Activated naive CD4-positive, alpha-beta T cell treated with anti-CD3 and anti-CD28 coated beads, Interleukin-2, amount 10 ng/mL, durations not matched to agents 7 days and 5 days (primary cell): ENCODE measurements at regions not wholly inside any gene's neighbourhood (a gene's known extent, or its start where the extent isn't known, plus 50 kb on each side); places are given as distances from the start of the nearest gene placed in this dataset.

Experiments used
- CTCF ChIA-PET: fragments of 350-600 bp; sonication (Branson Sonifier 250); formaldehyde crosslinking; loops from one replicate; lab custom pipeline; 2021; ENCODE audit warnings: antibody characterized with exemption; lab: Charles Lee
- DNase-seq: peaks from one replicate; pipeline ENCODE4 v3.0.0-alpha.2; 2020
- H3K27ac Mint-ChIP-seq: one replicate; pipeline ENCODE4 v1.8.0; 2021; ENCODE audit warnings: mild to moderate bottlenecking, moderate library complexity, mixed read lengths
- H3K27me3 Mint-ChIP-seq: one replicate; pipeline ENCODE4 v1.8.0; 2021; ENCODE audit warnings: mild to moderate bottlenecking, mixed read lengths
- H3K36me3 Mint-ChIP-seq: one replicate; pipeline ENCODE4 v1.8.0; 2021; ENCODE audit warnings: mixed read lengths
- H3K4me1 Mint-ChIP-seq: one replicate; pipeline ENCODE4 v1.8.0; 2021; ENCODE audit warnings: mixed read lengths
- H3K4me3 Mint-ChIP-seq: one replicate; pipeline ENCODE4 v1.8.0; 2021; ENCODE audit warnings: mild to moderate bottlenecking, moderate library complexity, mixed read lengths
- H3K9me3 Mint-ChIP-seq: one replicate; pipeline ENCODE4 v1.8.0; 2021; ENCODE audit warnings: mixed read lengths

GRCh38 chr22:47606426-47606825, 844.0 kb downstream of the TBC1D22A start:
- H3K27me3 Mint-ChIP-seq, result no peaks in the 10 kb centered on the region
- no peaks in the 10 kb centered on the region for H3K4me1 Mint-ChIP-seq
- H3K36me3 Mint-ChIP-seq, result no peaks in the 10 kb centered on the region
- no peak overlapping the region for H3K4me3 Mint-ChIP-seq
- no peak for DNase-seq
- no peak overlapping the region for H3K27ac Mint-ChIP-seq
- CTCF ChIA-PET, result no interaction called here
- peaks cover 1% of the 10 kb centered on the region for H3K9me3 Mint-ChIP-seq

- Mint-ChIP-seq H3K9me3 (peaks cover 1% of the 10 kb centered on the region), H3K4me3 (no peak overlapping the region), H3K36me3 (no peaks in the 10 kb centered on the region), H3K27me3 (no peaks in the 10 kb centered on the region), H3K27ac (no peak overlapping the region), H3K4me1 (no peaks in the 10 kb centered on the region)
- CTCF ChIA-PET, result no interaction called here
- DNase-seq, result no peak
These were observed 843.4 kb downstream of the TBC1D22A start for GRCh38 chr22:47605886-47606285.

- Mint-ChIP-seq H3K4me1 (no peaks in the 10 kb centered on the region), H3K27ac (no peak overlapping the region)
These were observed 843.0 kb downstream of the TBC1D22A start for GRCh38 chr22:47605441-47605840.

GRCh38 chr22:47604563-47604962, 842.1 kb downstream of the TBC1D22A start:
- Mint-ChIP-seq H3K4me3 (no peak overlapping the region), H3K4me1 (no peaks in the 10 kb centered on the region), H3K36me3 (no peaks in the 10 kb centered on the region), H3K27me3 (no peaks in the 10 kb centered on the region), H3K27ac (no peak overlapping the region), H3K9me3 (peaks cover 1% of the 10 kb centered on the region)
- DNase-seq, result no peak
- CTCF ChIA-PET, result no interaction called here

More at GRCh38 chr22:47605441-47605840, 843.0 kb downstream of the TBC1D22A start:
- CTCF ChIA-PET, result no interaction called here
- H3K36me3 Mint-ChIP-seq, result no peaks in the 10 kb centered on the region
- peaks cover 1% of the 10 kb centered on the region for H3K9me3 Mint-ChIP-seq
- H3K4me3 Mint-ChIP-seq, result no peak overlapping the region
- no peaks in the 10 kb centered on the region for H3K27me3 Mint-ChIP-seq
- no peak for DNase-seq

DNA sequence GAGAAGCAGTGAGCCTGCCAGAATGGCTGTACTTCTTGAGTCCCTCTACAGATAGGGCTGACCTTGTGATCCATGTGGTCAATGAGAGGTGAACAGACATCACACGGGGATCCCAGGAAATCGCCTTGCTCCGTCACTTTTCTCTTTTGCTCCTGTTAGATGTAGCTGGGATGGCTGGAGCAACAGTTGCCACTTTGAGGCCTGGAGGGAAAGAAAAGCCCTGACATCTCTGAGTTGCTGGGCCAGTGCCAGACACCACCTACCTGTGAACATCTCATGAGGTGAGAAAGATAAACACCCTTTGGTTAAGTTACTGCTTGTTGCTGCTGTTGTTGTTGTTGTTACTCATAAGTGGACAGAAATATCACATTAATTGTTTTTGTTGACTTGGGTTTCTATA, 840.3 kb downstream of the TBC1D22A start:
- no peak for DNase-seq
- no peaks in the 10 kb centered on the region for H3K27me3 Mint-ChIP-seq
- CTCF ChIA-PET, result no interaction called here
- no peaks in the 10 kb centered on the region for H3K36me3 Mint-ChIP-seq
- H3K4me1 Mint-ChIP-seq, result no peaks in the 10 kb centered on the region
- H3K4me3 Mint-ChIP-seq, result no peak overlapping the region
- no peak overlapping the region for H3K27ac Mint-ChIP-seq
- H3K9me3 Mint-ChIP-seq, result peaks cover 1% of the 10 kb centered on the region

DNA sequence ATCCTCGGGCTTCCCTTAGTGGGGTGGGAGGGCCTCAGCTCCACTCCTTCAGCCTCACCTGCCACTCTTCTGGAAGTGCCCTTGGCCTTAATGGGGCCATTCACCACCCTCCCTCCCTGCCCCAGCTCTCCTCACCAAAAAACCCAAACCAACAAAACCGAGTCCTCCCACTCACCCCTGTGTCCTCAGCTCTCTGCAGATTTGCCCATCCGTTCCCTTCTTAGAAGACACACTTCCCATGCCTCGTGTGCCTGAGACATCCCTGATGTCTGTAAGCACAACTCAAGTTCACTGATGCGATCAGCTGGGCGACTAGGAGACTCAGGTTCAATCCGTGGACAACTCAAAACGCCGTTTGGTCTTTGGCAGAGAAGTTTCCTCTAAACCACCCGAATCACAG, 839.2 kb downstream of the TBC1D22A start:
- no peaks in the 10 kb centered on the region for H3K36me3 Mint-ChIP-seq
- no peak overlapping the region for H3K27ac Mint-ChIP-seq
- H3K4me3 Mint-ChIP-seq, result no peak overlapping the region
- H3K9me3 Mint-ChIP-seq, result peaks cover 1% of the 10 kb centered on the region
- no peaks in the 10 kb centered on the region for H3K27me3 Mint-ChIP-seq
- H3K4me1 Mint-ChIP-seq, result no peaks in the 10 kb centered on the region
- CTCF ChIA-PET, result no interaction called here
- DNase-seq, result no peak

GRCh38 chr22:47600791-47601625, 838.6 kb downstream of the TBC1D22A start:
- Mint-ChIP-seq H3K4me3 (no peak overlapping the region), H3K36me3 (no peaks in the 10 kb centered on the region), H3K27ac (no peak overlapping the region), H3K4me1 (no peaks in the 10 kb centered on the region), H3K9me3 (peaks cover 1% of the 10 kb centered on the region), H3K27me3 (no peaks in the 10 kb centered on the region)
- CTCF ChIA-PET, result no interaction called here
- no peak for DNase-seq

- CTCF ChIA-PET, result no interaction called here
- no peaks in the 10 kb centered on the region for H3K27me3 Mint-ChIP-seq
- no peak for DNase-seq
- H3K36me3 Mint-ChIP-seq, result no peaks in the 10 kb centered on the region
- no peak overlapping the region for H3K27ac Mint-ChIP-seq
- H3K9me3 Mint-ChIP-seq, result peaks cover 1% of the 10 kb centered on the region
- no peaks in the 10 kb centered on the region for H3K4me1 Mint-ChIP-seq
- no peak overlapping the region for H3K4me3 Mint-ChIP-seq
These were observed 837.8 kb downstream of the TBC1D22A start for GRCh38 chr22:47600281-47600680.

GRCh38 chr22:47599753-47600152, 837.3 kb downstream of the TBC1D22A start:
- H3K27ac Mint-ChIP-seq, result no peak overlapping the region
- no peaks in the 10 kb centered on the region for H3K27me3 Mint-ChIP-seq
- no peak overlapping the region for H3K4me3 Mint-ChIP-seq
- CTCF ChIA-PET, result no interaction called here
- H3K36me3 Mint-ChIP-seq, result no peaks in the 10 kb centered on the region
- H3K4me1 Mint-ChIP-seq, result no peaks in the 10 kb centered on the region
- DNase-seq, result no peak
- peaks cover 1% of the 10 kb centered on the region for H3K9me3 Mint-ChIP-seq

GRCh38 chr22:47598864-47599263, 836.4 kb downstream of the TBC1D22A start:
- H3K9me3 Mint-ChIP-seq, result peaks cover 1% of the 10 kb centered on the region
- no peaks in the 10 kb centered on the region for H3K36me3 Mint-ChIP-seq
- DNase-seq, result no peak
- no peaks in the 10 kb centered on the region for H3K4me1 Mint-ChIP-seq
- no peak overlapping the region for H3K4me3 Mint-ChIP-seq
- no peaks in the 10 kb centered on the region for H3K27me3 Mint-ChIP-seq
- H3K27ac Mint-ChIP-seq, result no peak overlapping the region
- CTCF ChIA-PET, result no interaction called here

GRCh38 chr22:47597041-47597440, 834.6 kb downstream of the TBC1D22A start:
- H3K27ac Mint-ChIP-seq, result no peak overlapping the region
- H3K4me1 Mint-ChIP-seq, result no peaks in the 10 kb centered on the region
- H3K9me3 Mint-ChIP-seq, result no peaks in the 10 kb centered on the region
- H3K36me3 Mint-ChIP-seq, result no peaks in the 10 kb centered on the region
- no peak overlapping the region for H3K4me3 Mint-ChIP-seq
- no peak for DNase-seq
- no peaks in the 10 kb centered on the region for H3K27me3 Mint-ChIP-seq
- CTCF ChIA-PET, result interaction anchor here (0.6 kb wide), 1 partner anchor 10 kb away, joined by 4 read pairs; no protein-coding TSS in a partner anchor

DNA sequence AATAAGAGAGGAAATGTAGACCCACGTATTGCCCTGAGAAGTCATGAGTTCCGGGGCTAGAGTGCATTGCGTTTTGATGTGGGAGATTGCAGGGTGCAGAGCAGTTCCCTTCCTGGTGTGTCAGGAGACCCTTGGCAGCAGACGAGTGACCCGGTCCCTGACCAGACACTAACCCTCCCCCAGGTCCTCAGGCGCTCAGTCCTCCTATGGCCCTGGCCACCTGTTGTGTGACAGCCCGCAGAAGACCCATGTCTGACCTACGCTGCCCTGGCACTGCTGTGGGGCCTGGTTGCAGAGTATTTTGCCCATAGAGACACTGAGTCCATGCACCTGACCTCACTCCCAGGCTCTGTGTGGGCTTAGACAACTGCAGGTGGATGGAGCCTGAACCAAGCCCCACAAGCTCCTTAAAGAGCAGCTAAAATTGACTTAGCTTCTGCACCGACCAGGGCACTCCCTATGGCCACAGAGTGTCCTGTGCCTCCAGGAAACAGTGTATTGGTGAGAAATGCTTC, 833.8 kb downstream of the TBC1D22A start:
- Mint-ChIP-seq H3K4me3 (no peak overlapping the region), H3K27me3 (no peaks in the 10 kb centered on the region), H3K9me3 (no peaks in the 10 kb centered on the region), H3K36me3 (no peaks in the 10 kb centered on the region), H3K27ac (no peak overlapping the region), H3K4me1 (no peaks in the 10 kb centered on the region)
- no peak for DNase-seq
- CTCF ChIA-PET, result no interaction called here

- H3K27me3 Mint-ChIP-seq, result no peaks in the 10 kb centered on the region
- no peaks in the 10 kb centered on the region for H3K4me1 Mint-ChIP-seq
- H3K4me3 Mint-ChIP-seq, result no peak overlapping the region
- no peak for DNase-seq
- H3K27ac Mint-ChIP-seq, result no peak overlapping the region
- no peaks in the 10 kb centered on the region for H3K9me3 Mint-ChIP-seq
- no peaks in the 10 kb centered on the region for H3K36me3 Mint-ChIP-seq
- CTCF ChIA-PET, result no interaction called here
These were observed 832.5 kb downstream of the TBC1D22A start for GRCh38 chr22:47594836-47595521.

- no peak for DNase-seq
- CTCF ChIA-PET, result no interaction called here
- no peaks in the 10 kb centered on the region for H3K36me3 Mint-ChIP-seq
- H3K27ac Mint-ChIP-seq, result no peak overlapping the region
- no peaks in the 10 kb centered on the region for H3K9me3 Mint-ChIP-seq
- H3K4me1 Mint-ChIP-seq, result no peaks in the 10 kb centered on the region
- no peak overlapping the region for H3K4me3 Mint-ChIP-seq
- no peaks in the 10 kb centered on the region for H3K27me3 Mint-ChIP-seq
These were observed 831.5 kb downstream of the TBC1D22A start for GRCh38 chr22:47593911-47594311.

GRCh38 chr22:47593291-47593690, 830.8 kb downstream of the TBC1D22A start:
- H3K4me3 Mint-ChIP-seq, result no peak overlapping the region
- no peaks in the 10 kb centered on the region for H3K4me1 Mint-ChIP-seq
- CTCF ChIA-PET, result no interaction called here
- DNase-seq, result no peak
- H3K9me3 Mint-ChIP-seq, result no peaks in the 10 kb centered on the region
- no peak overlapping the region for H3K27ac Mint-ChIP-seq
- H3K36me3 Mint-ChIP-seq, result no peaks in the 10 kb centered on the region
- no peaks in the 10 kb centered on the region for H3K27me3 Mint-ChIP-seq
